ENCODE measurements at regions not wholly inside any gene's neighbourhood (a gene's known extent, or its start where the extent isn't known, plus 50 kb on each side); places are given as distances from the start of the nearest gene placed in this dataset.

DNA sequence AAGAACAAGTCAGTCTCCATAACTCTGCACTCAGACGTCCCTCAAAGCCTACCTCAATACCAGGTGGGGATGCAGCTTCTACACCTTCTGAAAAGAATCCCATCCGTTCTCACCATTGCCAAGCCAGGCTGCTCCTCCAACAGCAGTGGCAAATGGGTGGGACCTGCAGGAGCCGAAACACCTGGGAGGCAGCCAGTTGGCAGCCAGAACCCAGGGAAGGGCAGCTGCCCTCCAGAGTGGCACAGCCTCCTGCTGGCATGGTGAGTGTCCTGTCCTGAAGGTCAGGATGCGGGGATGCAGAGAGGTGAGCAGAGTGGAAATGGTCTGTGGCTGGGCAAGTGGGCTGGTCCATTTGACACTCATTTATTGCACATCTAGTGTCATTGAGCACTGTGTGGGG lies 210.6 kb upstream of the CDH4 start:
- Histone ChIP-seq H3K27me3 (ENCODE audit: control insufficient read depth in 3 of 3, insufficient read depth in 3 of 3, low read length in 2 of 3) (no peaks in the 10 kb centered on the region), H3K9me3 (ENCODE audit: control insufficient read depth in 4 of 4, insufficient read depth in 3 of 4, low read length in 3 of 4) (peaks cover 0 to 3% (median 0%) of the 10 kb centered on the region in 4 donors), H3K4me1 (ENCODE audit: control insufficient read depth in 5 of 5, insufficient read depth in 5 of 5, low read length in 5 of 5) (no peaks in the 10 kb centered on the region), H3K27ac (ENCODE audit: low read depth in 1 of 2, low read length in 1 of 2) (no peak overlapping the region), H3K9ac (ENCODE audit: insufficient read depth in 1 of 2, low read length in 2 of 2) (no peak overlapping the region), H3K4me3 (no peak overlapping the region), H3K36me3 (ENCODE audit: control insufficient read depth in 4 of 4, insufficient read depth in 4 of 4, low read length in 4 of 4) (no peaks in the 10 kb centered on the region)
- 82% methylated on average over 4 of the region's 4 CpGs for WGBS, 2 donors
- no peak for ATAC-seq (ENCODE audit: insufficient read depth, low FRiP score)
- no peak for DNase-seq
- TF ChIP-seq CTCF (IDR thresholded peaks at IDR 0.05; ENCODE audit: control extremely low read depth, extremely low read depth), result no peak

- Histone ChIP-seq H3K27ac (ENCODE audit: low read depth in 1 of 2, low read length in 1 of 2) (no peak overlapping the region), H3K9me3 (ENCODE audit: control insufficient read depth in 4 of 4, insufficient read depth in 3 of 4, low read length in 3 of 4) (peaks cover 0 to 3% (median 0%) of the 10 kb centered on the region in 4 donors), H3K27me3 (ENCODE audit: control insufficient read depth in 3 of 3, insufficient read depth in 3 of 3, low read length in 2 of 3) (no peaks in the 10 kb centered on the region), H3K9ac (ENCODE audit: insufficient read depth in 1 of 2, low read length in 2 of 2) (no peak overlapping the region), H3K4me1 (ENCODE audit: control insufficient read depth in 5 of 5, insufficient read depth in 5 of 5, low read length in 5 of 5) (no peaks in the 10 kb centered on the region), H3K36me3 (ENCODE audit: control insufficient read depth in 4 of 4, insufficient read depth in 4 of 4, low read length in 4 of 4) (no peaks in the 10 kb centered on the region), H3K4me3 (no peak overlapping the region)
- DNase-seq (peak in 1 of 3 donors; percentile 13), ATAC-seq (ENCODE audit: insufficient read depth, low FRiP score) (no peak)
- WGBS, 2 donors, result 71 to 78% methylated on average over 25 of the region's 25 CpGs
- no peak for TF ChIP-seq CTCF (IDR thresholded peaks at IDR 0.05; ENCODE audit: control extremely low read depth, extremely low read depth)
Measured at GRCh38 chr20:61042506-61043385, 209.3 kb upstream of the CDH4 start.

GRCh38 chr20:61043681-61044080 lies 208.4 kb upstream of the CDH4 start:
- ATAC-seq (ENCODE audit: insufficient read depth, low FRiP score), result no peak
- H3K27ac ChIP-seq (ENCODE audit: low read depth in 1 of 2, low read length in 1 of 2), result no peak overlapping the region
- WGBS, 2 donors, result 76 to 80% methylated on average over 9 of the region's 9 CpGs
- H3K27me3 ChIP-seq (ENCODE audit: control insufficient read depth in 3 of 3, insufficient read depth in 3 of 3, low read length in 2 of 3), result no peaks in the 10 kb centered on the region
- DNase-seq, result no peak
- H3K4me1 ChIP-seq (ENCODE audit: control insufficient read depth in 5 of 5, insufficient read depth in 5 of 5, low read length in 5 of 5), result no peaks in the 10 kb centered on the region
- H3K9ac ChIP-seq (ENCODE audit: insufficient read depth in 1 of 2, low read length in 2 of 2), result no peak overlapping the region
- H3K36me3 ChIP-seq (ENCODE audit: control insufficient read depth in 4 of 4, insufficient read depth in 4 of 4, low read length in 4 of 4), result no peaks in the 10 kb centered on the region
- peaks cover 0 to 1% (median 0%) of the 10 kb centered on the region in 4 donors for H3K9me3 ChIP-seq (ENCODE audit: control insufficient read depth in 4 of 4, insufficient read depth in 3 of 4, low read length in 3 of 4)
- H3K4me3 ChIP-seq, result no peak overlapping the region
- no peak for TF ChIP-seq CTCF (IDR thresholded peaks at IDR 0.05; ENCODE audit: control extremely low read depth, extremely low read depth)

All from lung (tissue), 11 donors.